SIG-M5 treated with dmso at 0.1 percent for 504 hours (cell line): ENCODE measurements at regions not wholly inside any gene's neighbourhood (a gene's known extent, or its start where the extent isn't known, plus 50 kb on each side); places are given as distances from the start of the nearest gene placed in this dataset.

ENCODE experiments used
- DNase-seq: peaks from one replicate; lab custom pipeline; 2025; ENCODE audit not compliant: unreplicated experiment; lab: John Stamatoyannopoulos, UW

- no peak for DNase-seq
These were observed 408.1 kb downstream of the GADD45G start for GRCh38 chr9:90012949-90013348.

DNA sequence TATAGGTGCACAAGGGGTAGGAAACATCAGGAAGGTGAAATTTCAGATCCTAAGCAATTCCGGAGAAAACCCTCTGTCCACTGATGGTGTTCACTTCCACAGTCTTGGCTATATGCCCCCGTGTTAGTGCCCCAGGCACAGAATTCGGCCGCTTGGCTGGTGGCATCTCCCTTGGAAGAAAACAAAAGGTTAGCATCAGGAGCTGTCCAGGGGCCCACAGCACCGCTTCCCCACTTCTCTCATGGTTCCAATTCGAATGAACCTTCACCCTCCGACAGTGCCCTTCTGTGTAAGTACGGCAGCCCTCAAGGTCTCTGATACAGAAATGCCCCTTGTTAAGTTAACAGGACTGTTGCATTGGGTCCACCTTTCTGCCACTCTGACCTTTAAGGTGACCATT is 409.0 kb downstream of the GADD45G start:
- no peak for DNase-seq

- DNase-seq, result no peak
These were observed 409.6 kb downstream of the GADD45G start for GRCh38 chr9:90014421-90014820.

DNA sequence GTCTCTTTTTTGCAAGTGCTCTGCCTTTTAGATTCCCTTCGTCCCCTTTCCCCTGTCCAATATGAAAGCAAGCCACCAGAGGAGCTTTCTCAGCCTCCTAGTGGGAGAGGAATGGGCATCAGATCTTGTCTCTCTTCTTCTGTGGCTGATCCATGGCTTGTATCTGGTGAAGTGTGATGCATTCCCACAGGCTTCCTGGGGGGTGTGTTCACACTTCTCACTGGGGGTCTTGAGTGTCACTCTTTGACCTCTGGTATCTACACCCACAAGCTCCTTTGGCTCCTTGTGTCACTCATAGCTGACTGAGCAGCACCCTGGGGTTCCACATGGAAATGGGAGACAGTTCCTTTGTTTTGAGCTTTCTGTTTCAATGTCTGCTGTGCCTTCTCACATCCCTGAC is 411.5 kb downstream of the GADD45G start:
- no peak for DNase-seq

GRCh38 chr9:90017679-90018078 is 412.9 kb downstream of the GADD45G start:
- no peak for DNase-seq

GRCh38 chr9:90018688-90019087 is 413.9 kb downstream of the GADD45G start:
- DNase-seq, result no peak

DNA sequence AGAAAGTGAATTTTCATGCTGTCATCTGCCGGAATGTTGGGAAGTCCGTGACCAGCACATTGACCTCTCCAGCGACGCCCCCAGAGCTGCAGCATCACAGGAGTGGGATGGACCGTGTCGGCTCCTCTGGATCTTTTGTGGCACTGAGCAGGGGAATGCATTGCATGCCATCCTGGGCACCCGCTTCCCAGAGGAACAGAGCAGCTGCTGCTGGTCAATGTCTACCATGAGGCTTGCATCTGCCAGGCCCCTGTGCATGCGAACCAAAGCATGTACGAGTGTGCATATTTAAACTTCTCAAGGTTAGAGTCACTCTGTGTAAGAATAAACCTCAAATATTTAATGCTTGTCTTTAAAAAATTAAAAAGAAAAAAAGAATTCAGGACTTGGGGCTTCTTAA is 414.8 kb downstream of the GADD45G start:
- DNase-seq, result no peak

DNA sequence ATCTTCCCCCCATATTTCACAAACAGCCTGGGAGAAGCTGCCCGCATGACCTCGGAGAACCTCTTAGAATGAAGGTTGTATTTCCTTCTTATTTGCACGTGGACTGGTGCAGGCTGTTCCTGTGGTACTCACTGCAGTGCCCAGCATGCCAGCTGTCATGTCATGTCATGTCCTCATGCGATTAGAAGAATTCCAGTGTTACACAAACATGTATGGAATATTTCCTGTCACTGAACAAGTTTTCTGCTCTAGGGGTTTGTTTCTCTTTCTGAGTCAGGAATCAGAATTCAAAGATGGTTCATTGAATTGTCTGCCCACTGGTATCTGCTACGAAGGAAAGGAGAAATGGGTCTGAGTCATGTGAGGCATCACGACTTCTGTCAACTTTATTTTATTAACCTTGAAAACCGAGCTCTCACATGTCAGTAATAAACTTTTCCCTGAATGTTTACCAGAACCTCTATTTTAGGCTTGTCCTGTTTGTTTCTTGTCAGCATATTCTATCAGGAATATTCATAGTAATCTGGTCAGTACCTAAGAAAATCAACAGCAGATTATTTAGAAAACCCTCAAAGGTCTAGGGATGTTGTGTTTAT is 415.6 kb downstream of the GADD45G start:
- no peak for DNase-seq

DNA sequence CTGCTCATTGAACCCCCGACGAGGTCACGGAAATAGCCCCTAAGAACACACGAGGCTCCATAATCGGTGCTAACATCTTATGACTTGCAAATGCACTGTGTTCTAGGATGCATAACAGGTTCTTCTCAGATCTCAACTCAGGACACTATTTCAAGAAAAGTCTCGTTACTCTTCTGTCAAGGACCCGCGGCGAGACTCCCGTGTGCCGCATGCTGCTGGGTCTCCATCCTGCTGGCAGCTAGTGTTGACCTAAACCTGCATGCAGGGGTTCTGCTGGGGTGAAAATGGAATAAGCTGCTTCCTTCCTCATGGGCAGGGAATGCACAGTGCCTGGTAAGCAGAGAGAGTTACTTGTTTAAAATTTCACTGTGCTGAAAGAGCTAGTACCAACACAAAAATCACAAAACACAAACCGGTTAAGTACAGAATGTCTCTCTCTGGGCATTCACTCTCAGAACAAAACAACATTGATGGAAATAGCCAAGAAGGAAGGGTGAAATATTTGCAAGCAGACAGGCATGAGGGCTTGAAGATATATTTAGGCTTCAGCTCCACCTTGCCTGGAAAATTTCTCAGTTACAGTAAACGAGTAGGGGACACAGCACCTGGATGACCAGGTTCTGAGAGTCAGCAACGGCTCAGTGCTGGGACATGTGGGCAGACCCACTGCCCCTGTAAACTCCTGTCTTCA is 416.5 kb downstream of the GADD45G start:
- no peak for DNase-seq

GRCh38 chr9:90022474-90022873 is 417.7 kb downstream of the GADD45G start:
- no peak for DNase-seq

GRCh38 chr9:90023861-90024260 is 419.0 kb downstream of the GADD45G start:
- DNase-seq, result no peak

- DNase-seq, result no peak
These were observed 419.6 kb downstream of the GADD45G start for GRCh38 chr9:90024409-90024808.

DNA sequence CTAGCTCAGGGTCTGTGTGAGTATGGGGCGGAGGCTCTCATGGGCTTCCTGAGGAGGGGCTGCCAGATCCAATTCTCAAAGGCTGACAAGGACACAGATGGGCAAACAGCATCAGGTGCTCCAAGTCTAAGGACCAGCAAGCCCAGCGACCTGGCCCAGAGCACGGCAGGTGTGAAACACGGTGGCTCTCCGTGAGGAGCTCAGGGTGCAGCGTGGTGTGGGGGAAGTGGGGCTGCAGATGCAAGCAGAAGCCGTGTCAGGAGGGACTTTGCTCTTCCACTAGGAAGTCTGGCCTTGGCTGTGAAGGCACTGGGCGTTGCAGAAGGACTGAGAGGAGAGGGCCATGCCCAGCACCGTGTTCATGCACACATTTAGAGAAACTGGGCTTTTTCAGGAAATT is 420.0 kb downstream of the GADD45G start:
- DNase-seq, result no peak

DNA sequence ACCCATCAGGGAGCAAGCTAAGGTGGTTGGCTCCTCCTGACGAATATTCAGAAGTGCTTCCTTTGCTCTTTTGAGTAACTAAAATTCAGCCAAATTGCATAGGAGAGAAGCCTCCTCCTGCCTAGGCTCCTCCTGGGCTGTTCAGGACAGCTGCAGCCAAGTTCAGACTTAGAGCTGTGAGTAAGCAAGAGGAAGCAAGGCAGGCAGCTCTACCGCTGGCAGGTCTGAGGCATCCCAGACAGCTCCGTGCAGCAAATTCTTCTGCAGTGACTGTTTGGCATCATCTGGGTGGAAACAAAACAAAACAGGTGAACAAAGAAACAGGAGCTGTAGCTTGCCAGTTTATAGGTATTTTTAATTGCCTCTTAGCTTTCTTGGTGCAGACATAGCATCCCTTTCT is 421.0 kb downstream of the GADD45G start:
- no peak for DNase-seq

GRCh38 chr9:90027296-90027790 is 422.5 kb downstream of the GADD45G start:
- DNase-seq, result no peak

DNA sequence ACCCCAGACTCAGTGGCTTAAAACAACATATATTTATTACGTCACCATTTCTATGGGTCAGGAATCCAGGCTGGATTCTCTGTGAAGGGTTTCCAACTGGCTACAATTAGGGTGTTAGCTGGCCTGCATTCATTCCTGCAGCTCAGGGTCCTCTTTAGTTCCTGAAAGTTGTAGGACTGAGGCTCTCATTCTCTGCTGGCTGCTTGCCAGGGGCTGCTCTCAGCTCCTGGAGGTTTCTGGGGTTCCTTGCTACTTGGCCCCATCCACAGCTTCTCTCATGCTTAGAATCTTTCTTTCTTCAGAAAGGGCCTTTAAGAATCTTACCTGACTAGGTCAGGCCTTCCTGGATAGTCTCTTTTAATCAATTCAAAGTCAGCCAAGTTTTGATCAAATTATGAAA is 424.6 kb downstream of the GADD45G start:
- DNase-seq, result no peak

GRCh38 chr9:90029996-90030395 is 425.2 kb downstream of the GADD45G start:
- no peak for DNase-seq

DNA sequence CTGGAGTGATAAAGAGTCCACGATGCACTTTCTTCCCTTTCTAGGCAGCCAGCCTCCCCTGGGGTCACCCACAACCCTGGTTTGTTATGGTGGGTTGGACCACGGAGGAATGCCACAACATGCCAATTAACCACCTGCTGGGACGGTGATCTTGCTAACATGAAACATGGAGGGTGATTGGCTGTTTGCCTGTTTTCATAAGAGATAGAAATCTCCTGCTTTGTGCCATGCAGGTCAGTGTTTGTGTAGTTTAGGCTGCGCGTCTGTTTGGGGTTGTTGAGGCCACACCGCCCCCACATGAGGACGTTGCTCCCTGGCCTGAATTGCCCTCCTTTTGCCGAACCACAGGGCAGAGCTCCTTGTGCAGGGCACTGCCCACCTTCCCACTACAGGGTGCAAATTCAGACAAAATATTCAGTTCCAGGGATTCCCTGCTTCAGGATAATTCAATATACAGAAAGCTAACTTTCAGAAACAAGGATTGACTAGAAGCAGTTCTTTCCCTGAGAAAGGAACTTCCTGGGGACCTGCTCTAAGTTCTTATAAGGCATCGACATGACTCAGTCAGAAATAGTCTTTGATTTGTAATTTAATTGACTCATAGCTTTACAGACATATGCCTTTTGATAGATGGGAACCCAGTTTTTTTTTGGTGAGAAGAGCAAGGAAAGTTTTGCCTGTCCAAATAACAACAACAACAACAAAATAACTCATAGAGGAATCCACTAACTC is 427.6 kb downstream of the GADD45G start:
- no peak for DNase-seq

GRCh38 chr9:90033028-90033650 is 428.3 kb downstream of the GADD45G start:
- no peak for DNase-seq

- no peak for DNase-seq
These were observed 429.3 kb downstream of the GADD45G start for GRCh38 chr9:90034071-90034470.

DNA sequence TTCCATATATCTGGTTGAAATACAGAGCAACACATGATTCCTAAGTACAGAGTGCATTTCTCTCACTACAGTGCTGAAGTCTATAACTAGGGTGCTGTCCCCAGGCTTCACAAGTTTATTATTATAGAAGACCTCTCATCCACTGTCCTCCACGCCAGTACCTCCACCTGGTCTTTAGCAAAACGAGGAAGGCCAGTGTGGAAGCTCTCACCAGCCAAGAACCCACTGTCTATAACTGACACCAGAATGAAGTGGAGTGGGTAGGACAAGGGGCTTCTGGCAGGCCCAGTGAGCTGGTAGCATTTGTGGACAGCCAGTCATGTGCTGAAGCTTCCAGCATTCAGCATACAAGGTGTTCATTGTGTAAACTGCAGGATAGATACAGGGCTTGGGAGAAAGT is 430.7 kb downstream of the GADD45G start:
- DNase-seq, result no peak
